GM21526 (cell line): ENCODE measurements at regions not wholly inside any gene's neighbourhood (a gene's known extent, or its start where the extent isn't known, plus 50 kb on each side); places are given as distances from the start of the nearest gene placed in this dataset.

Source experiments
- ATAC-seq: cut with Tn5 transposase; IDR thresholded peaks from one replicate; pipeline ENCODE4 v1.9.1; 2021; ENCODE audit warnings: moderate library complexity; ENCODE audit not compliant: unreplicated experiment, low FRiP score

DNA sequence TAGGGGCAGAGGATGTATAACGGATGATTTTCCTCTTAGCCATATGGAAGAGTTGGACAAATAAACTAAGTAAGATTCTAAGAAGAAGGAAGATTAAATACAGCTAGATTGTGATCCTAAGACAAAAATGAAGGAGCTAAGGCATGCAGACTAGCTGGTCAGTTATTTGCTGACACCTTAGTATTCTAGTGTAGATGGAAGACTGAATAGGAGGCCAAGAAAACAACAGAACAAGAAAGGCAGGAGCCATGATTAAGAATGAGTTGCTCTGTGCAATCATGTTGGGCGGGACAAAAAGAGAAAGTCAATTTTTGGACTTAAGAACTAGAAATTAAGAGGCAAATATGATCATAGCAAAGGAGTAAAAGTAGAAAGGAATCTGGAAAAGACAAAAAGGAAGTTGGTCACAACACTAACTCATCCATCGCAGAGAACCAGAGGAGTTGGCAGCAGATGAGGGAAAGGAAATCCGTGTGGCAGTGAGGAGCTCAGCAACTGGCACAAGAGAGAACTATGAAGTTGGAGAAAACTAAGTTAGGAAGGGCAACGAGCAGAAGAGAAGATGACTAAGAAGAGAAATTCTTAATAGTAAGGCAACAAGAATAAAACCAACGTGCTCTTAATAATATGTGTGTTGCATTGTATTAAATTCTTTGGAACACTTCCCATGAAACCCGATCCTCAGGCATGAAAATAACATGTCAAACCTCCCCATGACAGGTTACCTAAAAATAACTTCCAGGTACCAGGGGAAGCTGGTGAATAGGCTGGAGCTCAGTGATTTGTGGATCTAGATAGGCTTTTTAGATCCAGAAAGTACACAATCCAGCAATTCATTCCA, 234.4 kb downstream of the LTN1 start:
- no peak for ATAC-seq

DNA sequence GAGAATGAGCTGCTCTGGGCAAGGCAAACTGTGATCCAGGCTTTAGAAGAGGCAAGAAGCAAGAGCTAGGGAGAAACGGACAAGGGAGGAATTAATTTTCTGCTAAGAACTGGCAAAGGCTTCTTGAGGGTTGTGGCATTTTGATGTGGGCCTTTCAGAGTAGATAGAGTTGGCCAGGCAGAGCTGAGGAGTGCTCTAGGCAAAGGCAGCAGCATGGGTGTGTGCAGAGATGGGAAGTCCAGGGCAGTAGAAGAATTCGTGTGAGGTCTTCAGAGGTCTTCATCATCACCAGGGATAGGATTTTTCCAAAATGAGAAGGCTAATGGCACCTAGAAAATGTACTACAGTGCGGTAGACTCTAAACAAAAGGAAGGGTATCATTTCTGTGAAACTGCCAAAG, 237.8 kb downstream of the LTN1 start:
- ATAC-seq: no peak

DNA sequence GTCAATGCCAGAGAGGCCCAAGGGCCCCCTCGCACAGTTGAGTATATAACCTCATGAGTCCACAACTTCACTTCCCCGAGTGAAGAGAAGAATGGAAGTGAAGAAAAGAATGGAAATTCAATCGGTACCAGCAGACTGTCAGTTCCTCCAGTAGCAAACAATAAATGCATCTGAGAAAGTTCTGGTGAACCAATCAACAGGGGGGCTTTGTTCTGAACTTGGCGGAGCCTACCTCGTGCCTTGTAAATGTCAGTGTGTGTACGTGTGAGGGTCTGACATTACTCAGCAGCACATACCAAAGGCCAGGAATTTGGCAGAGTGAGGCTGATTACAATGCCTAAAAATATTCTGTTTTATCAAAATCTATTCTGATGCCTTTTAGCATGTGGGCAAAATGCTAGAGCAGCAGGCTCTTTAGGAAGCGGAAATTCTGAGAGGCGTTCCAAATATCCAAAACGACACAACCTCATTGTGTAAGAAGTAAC, 238.5 kb downstream of the LTN1 start:
- no peak for ATAC-seq

DNA sequence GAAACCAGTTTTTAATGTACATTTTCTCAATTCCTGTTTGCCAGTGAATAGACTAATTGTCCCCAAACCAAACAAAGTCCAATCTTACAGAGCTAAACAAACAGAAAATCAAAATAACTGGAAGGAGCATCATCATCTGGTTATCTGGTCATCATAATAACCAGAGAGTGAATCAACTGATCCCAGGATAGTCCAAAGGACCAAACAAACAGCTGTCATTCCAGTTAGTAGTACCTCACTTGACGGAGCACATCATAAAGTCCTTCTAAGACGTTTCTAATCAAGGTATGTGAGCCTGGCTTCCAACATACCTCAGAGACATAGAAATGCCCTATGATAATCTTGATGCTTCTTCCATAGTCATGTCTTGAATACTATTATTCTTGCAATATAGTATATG, 240.5 kb downstream of the LTN1 start:
- no peak for ATAC-seq

DNA sequence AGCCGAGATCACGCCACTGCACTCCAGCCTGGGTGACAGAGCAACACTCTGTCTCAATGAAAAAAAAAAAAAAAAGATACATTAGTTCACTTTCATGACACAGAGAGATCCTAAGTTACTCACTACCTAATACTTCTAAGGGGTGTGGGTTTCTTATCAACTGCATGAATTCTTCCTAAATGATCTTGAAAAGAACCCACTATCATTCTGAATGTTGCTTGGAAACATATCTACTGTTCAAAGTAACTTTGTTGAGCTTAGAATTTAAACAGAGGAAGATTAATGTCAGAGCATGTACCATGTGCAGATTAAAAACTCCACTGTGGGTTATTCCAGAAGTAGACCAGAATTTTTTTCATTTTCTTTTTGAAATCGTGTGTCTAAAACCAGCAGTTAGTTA, 241.5 kb downstream of the LTN1 start:
- ATAC-seq: no peak

DNA sequence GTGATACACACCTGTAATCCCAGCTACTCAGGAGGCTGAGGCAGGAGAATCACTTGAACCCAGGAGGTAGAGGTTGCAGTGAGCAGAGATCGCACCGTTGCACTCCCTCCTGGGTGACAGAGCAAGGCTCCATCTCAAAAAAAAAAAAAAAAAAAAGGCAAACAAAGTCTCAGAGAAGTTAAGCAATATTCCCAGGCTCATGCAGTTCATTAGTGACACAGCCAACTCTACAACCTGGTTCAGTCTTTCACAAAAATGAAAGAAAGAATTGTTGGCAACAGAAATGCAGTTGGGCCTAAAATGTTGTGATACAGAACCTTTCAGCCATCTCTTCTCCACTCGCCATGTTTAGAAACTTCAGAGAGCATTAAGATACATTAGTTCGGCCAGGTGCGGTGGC, 242.1 kb downstream of the LTN1 start:
- ATAC-seq: no peak

DNA sequence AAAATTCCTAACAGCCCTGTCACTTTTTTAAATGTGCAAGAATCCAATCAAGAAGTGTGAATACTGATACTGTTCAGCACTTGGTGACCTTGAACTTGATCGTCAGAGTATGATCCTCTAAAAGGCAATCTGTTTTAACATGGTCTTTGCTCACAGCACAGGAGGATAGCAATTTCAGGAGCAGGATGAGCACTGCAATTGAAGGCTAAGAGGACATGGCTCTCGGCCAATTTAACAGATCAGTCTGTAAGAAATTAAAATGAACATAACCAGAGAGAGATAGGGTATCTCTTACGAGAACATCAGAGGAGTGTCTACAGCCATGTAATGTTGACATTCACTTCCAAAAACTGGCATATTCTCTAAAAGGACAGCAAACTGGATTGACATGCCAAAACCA, 243.1 kb downstream of the LTN1 start:
- ATAC-seq: no peak

DNA sequence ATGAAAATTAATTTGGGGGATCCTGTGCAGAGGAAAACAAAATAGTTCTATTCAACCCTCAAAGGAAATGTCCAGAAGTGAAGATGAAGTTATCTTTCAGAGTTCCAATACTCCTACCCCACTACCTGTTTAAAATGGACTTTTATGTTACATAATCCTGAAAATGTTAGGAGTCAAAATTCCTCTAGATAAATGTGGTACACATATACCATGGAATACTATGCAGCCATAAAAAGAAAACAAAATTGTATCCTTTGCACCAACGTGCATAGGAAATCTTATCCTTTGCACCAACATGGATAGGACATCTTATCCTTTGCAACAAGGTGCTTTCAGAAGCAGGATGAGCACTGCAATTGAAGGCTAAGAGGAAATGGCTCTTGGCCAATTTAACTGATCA, 245.2 kb downstream of the LTN1 start:
- ATAC-seq: no peak

DNA sequence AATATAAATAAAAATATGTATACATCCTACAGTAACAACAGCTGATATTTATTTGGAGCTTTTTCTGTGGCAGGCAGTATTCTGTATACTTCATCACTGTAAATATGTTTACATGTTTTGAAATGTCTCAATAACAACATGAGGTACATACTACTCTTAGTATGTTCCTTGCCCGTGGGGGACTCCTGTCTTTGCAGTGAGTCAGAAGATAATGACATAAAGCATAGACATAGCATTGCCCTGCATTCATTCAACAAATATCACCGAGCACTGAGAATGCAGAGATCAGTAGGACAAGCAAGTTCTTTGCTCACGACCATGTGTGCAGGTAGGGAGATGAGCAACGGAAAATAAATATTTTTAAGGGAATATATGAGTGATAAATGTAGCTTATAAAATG, 246.5 kb downstream of the LTN1 start:
- no peak for ATAC-seq

DNA sequence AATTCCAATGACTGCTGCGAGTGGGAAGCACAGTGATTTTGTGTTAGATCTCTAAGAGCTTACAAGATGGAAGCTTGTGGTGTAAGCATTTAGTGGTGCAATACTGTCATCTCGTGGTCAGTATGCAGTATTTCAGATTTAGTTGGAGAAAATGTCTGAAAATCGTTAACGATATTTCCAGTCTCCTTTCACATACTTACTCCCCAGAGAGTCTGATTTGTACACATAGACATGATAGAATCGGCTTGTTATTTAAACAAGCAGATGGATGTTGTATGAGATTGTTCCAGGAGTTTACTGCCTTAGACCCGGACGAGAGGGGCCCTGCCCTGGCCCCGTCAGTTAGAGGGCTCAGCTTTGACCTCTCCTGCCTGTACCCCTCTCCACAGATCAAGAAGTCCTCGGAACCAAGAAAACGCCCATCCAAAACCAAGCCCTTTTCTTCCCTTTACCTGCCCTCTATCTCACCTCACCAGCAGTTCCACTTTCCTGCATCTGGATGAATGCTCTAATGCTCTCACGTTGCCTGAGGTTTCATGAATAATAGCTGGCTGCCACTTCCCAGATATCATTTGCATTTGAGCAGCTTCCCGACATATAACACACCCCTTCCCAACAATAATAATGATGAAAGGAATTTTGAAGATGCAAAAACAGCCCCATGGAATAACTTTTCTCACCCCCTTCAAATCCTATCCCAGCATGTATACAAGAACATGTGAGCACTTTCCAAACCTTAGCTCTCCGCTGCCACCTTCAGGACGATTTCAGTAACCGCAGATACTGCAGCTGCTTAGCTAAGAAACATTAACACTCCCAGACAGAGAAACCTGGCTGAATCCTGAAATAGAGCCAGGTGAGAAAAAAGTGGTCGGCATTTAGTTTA, 247.3 kb downstream of the LTN1 start:
- peak; percentile 84 for ATAC-seq

DNA sequence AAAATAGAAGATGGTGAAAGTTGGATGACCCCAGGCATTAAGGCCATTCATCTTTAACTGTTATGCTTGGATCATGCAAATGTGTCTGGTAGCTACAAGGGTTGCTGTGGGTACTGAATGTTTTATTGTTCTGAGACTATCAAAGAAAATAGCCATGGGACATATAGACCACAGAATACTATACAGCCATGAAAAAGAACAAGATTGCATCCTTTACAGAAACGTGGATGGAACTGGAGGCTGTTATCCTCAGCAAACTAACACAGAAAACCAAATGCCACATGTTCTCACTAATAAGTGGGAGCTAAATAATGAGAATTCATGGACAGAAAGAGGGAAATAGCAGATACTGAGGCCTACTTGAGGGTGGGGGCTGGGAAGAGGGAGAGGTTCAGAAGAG, 249.0 kb downstream of the LTN1 start:
- no peak for ATAC-seq

DNA sequence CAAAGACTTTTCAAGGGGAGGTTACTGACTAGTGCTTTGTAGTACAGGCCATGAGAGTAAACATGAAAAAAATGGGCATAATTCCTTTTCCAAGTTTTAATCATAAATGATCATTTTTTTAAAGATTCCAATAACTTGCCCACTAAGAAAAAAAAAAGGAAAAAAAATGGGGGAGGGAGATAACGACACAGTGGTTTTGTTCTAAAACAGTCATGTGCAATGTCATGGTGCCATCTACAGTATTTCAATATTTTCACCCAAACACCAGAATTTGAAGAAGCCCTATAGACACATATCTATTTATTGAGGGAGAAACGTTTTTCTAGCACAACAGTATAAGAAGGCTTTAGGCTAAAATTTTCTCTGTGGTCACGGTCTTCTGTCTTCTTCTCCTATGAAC, 250.2 kb downstream of the LTN1 start:
- no peak for ATAC-seq

DNA sequence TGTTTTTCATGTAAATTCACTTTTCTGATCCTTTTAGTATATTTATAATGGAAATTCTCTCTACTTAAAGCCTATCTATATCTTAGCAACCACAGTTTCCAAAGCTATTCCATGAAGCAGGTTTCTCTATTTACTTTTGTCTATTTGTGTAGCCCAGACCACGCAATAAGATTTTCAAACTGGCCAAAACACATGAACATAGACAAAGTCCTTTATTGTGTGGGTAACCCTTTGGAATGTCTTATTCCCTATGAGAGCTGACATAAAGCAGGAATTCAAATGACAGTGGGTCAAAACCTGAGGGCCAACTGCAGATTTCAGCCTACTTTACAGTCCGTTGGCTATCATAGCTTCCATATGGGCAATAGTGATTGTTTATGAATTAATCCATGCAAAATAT, 252.6 kb downstream of the LTN1 start:
- no peak for ATAC-seq

DNA sequence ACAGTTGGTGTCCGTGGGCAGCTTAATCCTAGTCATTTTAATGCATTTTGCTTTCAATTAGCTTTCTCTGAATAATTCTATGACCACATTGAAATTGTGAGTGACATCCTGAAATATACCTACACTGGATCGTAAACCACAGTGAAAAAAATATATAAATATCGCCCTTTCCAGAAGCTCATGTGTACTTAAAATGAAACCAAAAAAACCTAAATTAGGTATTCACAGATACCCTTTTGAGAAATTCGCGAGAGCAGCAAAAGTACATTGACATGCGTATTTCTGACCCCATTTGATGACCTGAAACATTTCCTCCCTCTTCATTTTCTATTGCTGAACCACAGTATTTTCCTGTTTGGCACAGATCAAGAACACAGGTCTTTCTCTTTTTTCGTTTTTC, 253.8 kb downstream of the LTN1 start:
- no peak for ATAC-seq

DNA sequence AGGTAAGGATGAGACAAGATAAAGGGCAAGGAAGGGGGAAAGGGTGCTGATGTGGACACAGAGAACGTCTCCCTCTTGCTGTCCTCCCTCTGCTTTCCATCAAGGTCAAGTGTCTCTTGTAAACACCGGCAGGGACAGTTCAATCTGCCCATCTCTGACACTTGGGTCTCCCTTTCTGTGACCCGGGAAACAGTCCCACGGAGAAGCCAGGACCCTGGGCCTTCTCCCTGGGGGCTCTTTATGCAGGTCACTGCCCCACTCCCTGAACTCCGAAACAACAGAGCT, 254.3 kb downstream of the LTN1 start:
- no peak for ATAC-seq

DNA sequence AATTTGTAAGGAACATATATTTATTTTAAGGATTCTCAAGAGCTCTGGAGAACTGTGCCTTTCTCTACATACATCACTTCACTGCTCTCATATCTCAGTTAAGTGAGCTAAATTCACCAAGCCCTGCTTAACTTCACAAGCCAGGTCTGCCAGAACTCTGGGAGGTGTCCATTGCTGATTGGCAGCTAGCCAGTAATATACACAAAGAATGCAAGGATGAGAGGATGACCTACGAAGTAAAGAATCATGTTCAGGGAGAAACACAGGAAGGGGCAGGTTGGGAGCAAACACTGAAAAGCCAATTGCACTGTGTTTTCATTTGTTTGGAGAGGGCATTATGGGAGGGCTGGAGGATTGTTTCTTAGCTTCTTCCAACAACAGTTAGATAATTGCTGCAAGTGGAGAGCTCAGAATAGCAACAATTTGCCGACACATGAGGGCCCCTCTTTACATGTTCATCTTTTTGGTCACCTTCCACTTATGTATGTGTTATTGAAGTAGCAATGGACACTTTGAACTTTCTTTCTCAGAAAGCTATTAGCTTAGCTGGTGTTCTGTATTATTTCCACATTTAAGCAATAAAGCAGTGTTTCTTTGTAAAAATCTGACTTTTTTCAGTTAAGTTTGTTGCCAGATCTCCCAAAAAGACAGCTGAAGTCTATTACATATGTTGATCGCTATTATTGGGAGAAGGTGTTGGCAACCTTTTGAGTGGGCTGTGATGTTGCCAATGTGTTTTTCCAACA, 254.8 kb downstream of the LTN1 start:
- ATAC-seq: no peak

DNA sequence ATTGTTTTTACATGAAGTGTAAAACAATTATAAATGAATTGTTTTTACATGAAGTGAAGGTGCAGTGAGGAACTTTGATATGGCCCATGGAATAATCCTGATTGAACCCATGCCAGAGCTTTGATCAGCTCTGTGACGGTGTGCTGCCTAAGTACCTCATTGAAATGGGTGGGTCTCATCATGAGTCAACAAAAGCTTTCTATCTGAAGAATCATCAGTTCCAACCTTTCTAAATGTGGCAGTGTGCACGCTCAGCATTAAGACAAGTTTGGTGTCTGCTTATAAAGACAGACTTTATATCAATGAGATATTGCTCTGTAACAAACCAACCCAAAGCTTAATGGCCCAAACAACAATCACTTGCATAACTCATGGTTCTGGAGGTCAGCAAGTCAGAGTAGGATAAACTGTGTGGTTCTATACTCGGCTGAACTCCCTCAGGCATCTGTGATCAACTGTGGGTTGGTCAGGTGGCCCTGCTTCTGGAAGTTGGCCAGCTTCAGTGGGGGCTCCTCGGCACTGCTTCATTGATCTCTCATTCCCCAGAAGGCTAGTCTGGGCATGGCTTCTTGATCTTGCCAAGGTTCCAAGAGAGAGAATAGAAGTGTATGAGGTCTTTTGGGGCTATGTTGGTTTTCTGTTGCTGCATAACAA, 258.0 kb downstream of the LTN1 start:
- no peak for ATAC-seq

DNA sequence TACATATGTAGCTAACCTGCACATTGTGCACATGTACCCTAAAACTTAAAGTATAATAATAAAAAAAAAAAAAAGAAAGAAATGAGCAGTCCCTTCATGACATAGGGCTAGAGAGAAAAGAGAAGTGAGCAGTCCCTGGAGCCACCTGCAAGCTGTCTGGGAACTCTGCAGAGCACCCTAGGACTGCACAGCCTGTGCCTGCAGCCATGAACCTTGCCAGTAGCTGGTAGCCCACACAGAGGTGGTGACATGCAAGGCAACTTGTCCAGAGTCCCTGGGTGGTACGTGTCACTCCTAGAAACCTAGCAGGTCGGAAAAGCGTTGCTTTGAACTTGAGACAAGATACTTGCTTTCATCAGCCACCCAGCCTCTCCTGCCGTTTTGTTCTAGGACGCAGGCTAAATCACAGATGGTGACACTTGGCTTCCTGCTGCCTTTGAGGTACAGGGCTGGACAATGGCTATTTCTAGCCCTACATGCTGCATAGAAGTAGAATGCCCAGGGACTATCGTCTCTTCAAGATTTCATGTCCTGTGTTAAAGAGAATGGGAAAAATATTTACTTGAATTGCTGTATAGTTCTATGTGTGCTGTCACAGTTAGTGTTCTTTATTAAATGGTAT, 260.9 kb downstream of the LTN1 start:
- no peak for ATAC-seq

DNA sequence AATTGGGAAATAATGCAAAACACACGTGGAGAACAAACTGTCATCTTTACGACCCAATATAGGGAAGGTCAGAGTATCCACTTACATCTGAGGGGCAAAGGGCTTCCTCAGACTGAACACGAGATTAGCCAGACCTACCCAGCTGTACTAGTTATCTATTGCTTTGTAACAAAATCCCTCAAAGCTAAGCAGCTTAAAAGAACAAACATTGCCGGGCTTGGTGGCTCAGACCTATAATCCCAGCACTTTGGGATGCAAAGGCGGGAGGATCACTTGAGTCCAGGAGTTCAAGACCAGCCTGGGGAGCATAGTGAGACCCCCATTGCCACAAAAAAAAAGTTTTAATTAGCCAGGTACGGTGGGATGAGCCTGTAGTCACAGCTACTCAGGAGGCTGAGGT, 262.8 kb downstream of the LTN1 start:
- no peak for ATAC-seq

DNA sequence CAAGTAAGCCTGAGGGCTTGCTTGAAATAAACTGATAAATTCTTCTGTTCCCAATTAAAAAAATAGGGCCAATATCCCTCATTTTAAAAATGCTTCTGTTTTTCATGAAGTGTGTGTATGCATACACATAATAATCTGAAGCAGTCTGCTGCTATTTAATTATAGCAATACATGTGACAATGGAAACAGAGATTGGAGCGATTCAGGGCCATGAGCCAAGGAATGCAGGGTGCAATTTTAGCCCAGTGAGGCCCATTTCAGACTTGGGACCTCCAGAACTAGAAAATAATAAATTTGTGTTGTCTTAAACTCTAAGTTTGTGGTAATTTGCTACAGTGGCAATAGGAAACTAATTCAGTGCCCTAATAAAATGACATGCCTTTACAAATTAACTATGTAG, 264.9 kb downstream of the LTN1 start:
- ATAC-seq: no peak
